OCI-LY1 (cell line): ENCODE measurements at regions not wholly inside any gene's neighbourhood (a gene's known extent, or its start where the extent isn't known, plus 50 kb on each side); places are given as distances from the start of the nearest gene placed in this dataset.

Source experiments
- H2AFZ ChIP-seq: fragments of 200-600 bp; sonication (generic), shearing (Covaris generic); 2 replicates; pipeline ENCODE4 v1.6.0; 2014; ENCODE audit warnings: antibody characterized with exemption, mild to moderate bottlenecking, low read length
- H3F3A ChIP-seq: fragments of 200-600 bp; sonication (generic), shearing (Covaris generic); 2 replicates; pipeline ENCODE4 v1.6.0; 2014; ENCODE audit warnings: mild to moderate bottlenecking, antibody characterized with exemption, low read length, moderate library complexity; ENCODE audit not compliant: insufficient read depth
- H3K27ac ChIP-seq: fragments of 200-600 bp; sonication (generic); 2 replicates; pipeline ENCODE4 v1.5.1; 2014; ENCODE audit warnings: low read length, mixed run types, mild to moderate bottlenecking, low read depth; ENCODE audit not compliant: poor library complexity, severe bottlenecking
- H3K27me3 ChIP-seq: fragments of 200-600 bp; sonication (generic); 2 replicates; pipeline ENCODE4 v1.6.0; 2014; ENCODE audit warnings: antibody characterized with exemption, mild to moderate bottlenecking, low read length, moderate library complexity; ENCODE audit not compliant: insufficient read depth
- H3K36me3 ChIP-seq: fragments of 200-600 bp; sonication (generic); 2 replicates; pipeline ENCODE4 v1.6.1; 2014; ENCODE audit warnings: mild to moderate bottlenecking, antibody characterized with exemption, low read length, moderate library complexity, mixed read lengths; ENCODE audit not compliant: insufficient read depth
- H3K4me1 ChIP-seq: fragments of 200-600 bp; sonication (generic); 2 replicates; pipeline ENCODE4 v1.5.1; 2014; ENCODE audit warnings: mild to moderate bottlenecking, low read length, moderate library complexity; ENCODE audit not compliant: insufficient read depth, severe bottlenecking
- H3K4me2 ChIP-seq: fragments of 200-600 bp; sonication (generic), shearing (Covaris generic); 2 replicates; pipeline ENCODE4 v1.6.1; 2014; ENCODE audit warnings: low read length
- H3K4me3 ChIP-seq: fragments of 200-600 bp; sonication (generic); 2 replicates; pipeline ENCODE4 v1.5.1; 2014; ENCODE audit warnings: low read length, low read depth, mild to moderate bottlenecking, mixed read lengths; ENCODE audit not compliant: poor library complexity, severe bottlenecking
- H3K79me2 ChIP-seq: fragments of 200-600 bp; shearing (Covaris generic); 2 replicates; pipeline ENCODE4 v1.6.1; 2016; ENCODE audit warnings: mixed run types, low read length, mixed read lengths; ENCODE audit not compliant: insufficient read depth
- H3K9ac ChIP-seq: fragments of 200-600 bp; sonication (generic), shearing (Covaris generic); 2 replicates; pipeline ENCODE4 v1.6.1; 2014; ENCODE audit warnings: mild to moderate bottlenecking, low read length, mixed read lengths
- H3K9me2 ChIP-seq: fragments of 200-600 bp; sonication (generic), shearing (Covaris generic); 2 replicates; pipeline ENCODE4 v1.6.1; 2014; ENCODE audit warnings: low read depth, mild to moderate bottlenecking, low read length, mixed read lengths
- H3K9me3 ChIP-seq: fragments of 200-600 bp; shearing (Covaris generic); 2 replicates; pipeline ENCODE4 v1.6.1; 2014; ENCODE audit warnings: low read length, mixed read lengths
- H4K20me1 ChIP-seq: fragments of 200-600 bp; sonication (generic), shearing (Covaris generic); 2 replicates; pipeline ENCODE4 v1.6.0; 2016; ENCODE audit warnings: mild to moderate bottlenecking, low read length; ENCODE audit not compliant: insufficient read depth
- CTCF ChIP-seq: fragments of 200-600 bp; sonication (generic), shearing (Covaris generic); IDR thresholded peaks from 2 replicates; pipeline ENCODE4 v1.5.1; 2017; ENCODE audit warnings: mild to moderate bottlenecking, antibody characterized with exemption, low read length, moderate library complexity, mixed read lengths
- EZH2 ChIP-seq: fragments of 200-600 bp; sonication (generic), shearing (Covaris generic); IDR thresholded peaks from 2 replicates; pipeline ENCODE4 v1.8.0; 2017; ENCODE audit warnings: borderline replicate concordance, mixed run types, mild to moderate bottlenecking, antibody characterized with exemption, low read length, moderate library complexity, mixed read lengths

- TF ChIP-seq CTCF: no peak
- TF ChIP-seq EZH2: no peak
- no peaks in the 10 kb centered on the region for H4K20me1 ChIP-seq
Observed at GRCh38 chr2:35714883-35715282, 640.7 kb upstream of the CRIM1 start.

GRCh38 chr2:35708411-35708923, 647.1 kb upstream of the CRIM1 start:
- no peaks in the 10 kb centered on the region for H3K27me3 ChIP-seq
- H3K9me3 ChIP-seq: no peaks in the 10 kb centered on the region
- H3K4me3 ChIP-seq: no peak overlapping the region
- H3K4me2 ChIP-seq: no peak overlapping the region
- H3F3A ChIP-seq: no peaks in the 10 kb centered on the region
- TF ChIP-seq EZH2 (no peak), CTCF (no peak)
- H3K27ac ChIP-seq: no peak overlapping the region
- no peaks in the 10 kb centered on the region for H3K36me3 ChIP-seq
- no peaks in the 10 kb centered on the region for H3K79me2 ChIP-seq
- H3K9me2 ChIP-seq: no peaks in the 10 kb centered on the region
- H2AFZ ChIP-seq: no peak overlapping the region
- no peak overlapping the region for H3K9ac ChIP-seq
- H4K20me1 ChIP-seq: no peaks in the 10 kb centered on the region
- no peaks in the 10 kb centered on the region for H3K4me1 ChIP-seq

More at GRCh38 chr2:35714883-35715282, 640.7 kb upstream of the CRIM1 start:
- Histone ChIP-seq H3K9ac (no peak overlapping the region), H3K36me3 (no peaks in the 10 kb centered on the region), H3K4me1 (no peaks in the 10 kb centered on the region), H3K9me3 (no peaks in the 10 kb centered on the region), H3K4me3 (no peak overlapping the region), H3K27me3 (no peaks in the 10 kb centered on the region), H3K27ac (no peak overlapping the region), H3K4me2 (no peak overlapping the region), H3F3A (no peaks in the 10 kb centered on the region), H2AFZ (no peak overlapping the region), H3K9me2 (no peaks in the 10 kb centered on the region), H3K79me2 (no peaks in the 10 kb centered on the region)

GRCh38 chr2:35688309-35688708, 667.3 kb upstream of the CRIM1 start:
- H3K4me2 ChIP-seq: no peak overlapping the region
- no peak for TF ChIP-seq EZH2
- H3K4me1 ChIP-seq: no peaks in the 10 kb centered on the region
- no peaks in the 10 kb centered on the region for H3K36me3 ChIP-seq
- no peaks in the 10 kb centered on the region for H3K79me2 ChIP-seq
- H3K9ac ChIP-seq: no peak overlapping the region
- no peaks in the 10 kb centered on the region for H3K9me3 ChIP-seq
- no peak overlapping the region for H3K4me3 ChIP-seq
- H3K27ac ChIP-seq: no peak overlapping the region
- H3K9me2 ChIP-seq: no peaks in the 10 kb centered on the region
- no peaks in the 10 kb centered on the region for H3F3A ChIP-seq
- no peaks in the 10 kb centered on the region for H4K20me1 ChIP-seq
- no peak overlapping the region for H2AFZ ChIP-seq
- H3K27me3 ChIP-seq: no peaks in the 10 kb centered on the region

GRCh38 chr2:35651688-35652323, 703.8 kb upstream of the CRIM1 start:
- no peaks in the 10 kb centered on the region for H4K20me1 ChIP-seq
- no peak overlapping the region for H2AFZ ChIP-seq
- no peaks in the 10 kb centered on the region for H3K9me3 ChIP-seq
- no peaks in the 10 kb centered on the region for H3K4me1 ChIP-seq
- no peak overlapping the region for H3K4me2 ChIP-seq
- no peaks in the 10 kb centered on the region for H3K36me3 ChIP-seq
- no peaks in the 10 kb centered on the region for H3K27me3 ChIP-seq
- H3K4me3 ChIP-seq: no peak overlapping the region
- H3K79me2 ChIP-seq: no peaks in the 10 kb centered on the region
- TF ChIP-seq CTCF: no peak
- no peak for TF ChIP-seq EZH2
- no peak overlapping the region for H3K9ac ChIP-seq
- no peak overlapping the region for H3K27ac ChIP-seq
- no peaks in the 10 kb centered on the region for H3F3A ChIP-seq
- H3K9me2 ChIP-seq: no peaks in the 10 kb centered on the region
